Body of pancreas (tissue), 4 donors: ENCODE measurements at regions not wholly inside any gene's neighbourhood (a gene's known extent, or its start where the extent isn't known, plus 50 kb on each side); places are given as distances from the start of the nearest gene placed in this dataset. TPM values are rescaled to one million over a fixed set of nuclear protein-coding genes. Genes with fewer than 3 reads are reported as not detected.

Experiments
- ATAC-seq: fragments of 150-250 bp; one replicate; pipeline ENCODE4 v1.9.1; 2016
- DNase-seq, 4 donors: peaks; one replicate each; pipeline ENCODE4 v3.0.0-alpha.2; 2019
- H3K27ac ChIP-seq, 4 donors: fragments of 200-600 bp; sonication (generic); 1 replicate in 3 of 4; 2 replicates in 1 of 4; pipeline versions ENCODE4 v1.5.1 to v1.6.1; 2016 to 2019; ENCODE audit warnings: mild to moderate bottlenecking in 1 of 4, mixed read lengths in 1 of 4, moderate library complexity in 1 of 4
- H3K27me3 ChIP-seq, 2 donors: fragments of 200-600 bp; sonication (generic); one replicate each; pipeline ENCODE4 v1.6.0; 2016; ENCODE audit warnings: mild to moderate bottlenecking in 1 of 2
- H3K36me3 ChIP-seq, 2 donors: fragments of 200-600 bp; sonication (generic); replicated peaks in 1 of 2; 2 replicates each; pipeline ENCODE4 v1.5.1; 2016; ENCODE audit warnings: low read depth in 2 of 2; ENCODE audit not compliant: insufficient read depth in 1 of 2
- H3K4me1 ChIP-seq: fragments of 200-600 bp; sonication (generic); one replicate; pipeline ENCODE4 v1.6.0; 2016
- H3K4me3 ChIP-seq, 2 donors: fragments of 200-600 bp; sonication (generic); 1 replicate in 1 of 2; 2 replicates in 1 of 2; pipeline ENCODE4 v1.5.1; 2016 to 2019
- H3K9me3 ChIP-seq, 3 donors: fragments of 200-600 bp; sonication (generic); 1 replicate in 2 of 3; 2 replicates in 1 of 3; pipeline ENCODE4 v1.5.1; 2016
- POLR2A ChIP-seq, 3 donors: fragments of 450-650 bp; IDR thresholded peaks; one replicate each; pipeline ENCODE4 v1.6.1; 2016; ENCODE audit warnings: antibody characterized with exemption in 3 of 3, mild to moderate bottlenecking in 2 of 3
- WGBS, 2 donors: methylation state at CpG; one replicate each; pipeline ENCODE4 v1.1.5; 2017; 5-methylcytosine and 5-hydroxymethylcytosine counted together
- intact Hi-C: fragments of 100-400 bp; cut with DNase I; formaldehyde crosslinking; loops from one replicate; pipeline ENCODE4 v1.15.1; 2023
- microRNA-seq, 2 donors: library from miRNA; unstranded; fragments of <30 nt; microRNA quantifications; one replicate each; pipeline ENCODE4, GENCODE V29; 2016; ENCODE audit warnings: borderline number of aligned reads in 2 of 2, borderline replicate concordance in 2 of 2
- small RNA-seq: library from RNA; depleted of rRNA; stranded (forward); fragments of <200 nt; gene quantifications from one replicate; pipeline ENCODE3, GENCODE V24; 2016
- TF ChIP-seq, protein P1 (sequence below), 7 experiments: fragments of 450-650 bp in 4 of 7; fragments of 200-600 bp in 3 of 7; sonication (generic) in 3 of 7; IDR thresholded peaks; one replicate each; pipeline ENCODE4 v1.5.1; 2016 to 2019; ENCODE audit warnings: antibody characterized with exemption in 7 of 7

DNA sequence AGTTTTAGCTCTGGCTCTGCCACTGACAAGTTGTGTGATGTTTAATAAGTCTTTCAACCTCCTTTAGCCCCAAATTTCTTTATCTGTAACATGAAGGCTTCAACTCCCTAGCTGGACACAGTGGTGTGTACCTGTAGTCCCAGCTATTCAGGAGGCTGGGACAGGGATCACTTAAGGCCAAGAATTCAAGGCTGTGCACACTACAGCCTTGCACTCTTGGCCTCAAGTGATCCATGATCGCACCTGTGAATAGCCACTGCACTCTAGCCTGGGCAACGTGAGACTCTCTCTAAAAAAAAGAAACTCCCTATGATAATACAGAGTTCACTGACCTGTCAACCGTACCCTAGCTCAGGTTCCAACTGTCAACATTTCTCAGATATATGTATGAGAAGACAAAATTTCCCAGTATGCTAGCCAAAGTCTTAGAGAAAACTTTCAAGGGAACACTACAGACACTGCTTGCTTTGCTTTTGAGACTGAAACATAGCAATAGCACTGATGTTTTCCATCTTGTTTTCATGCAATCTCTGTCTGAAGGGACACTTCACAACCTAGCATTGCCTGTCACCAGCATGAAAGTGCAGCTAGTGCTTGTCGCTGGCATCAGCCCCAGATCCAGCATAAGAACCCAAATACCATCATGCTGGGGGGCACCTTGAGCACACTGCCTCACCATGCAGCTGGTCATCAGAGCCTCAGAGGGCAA, 51.6 kb upstream of the PTPN13 start:
- no peak for TF ChIP-seq POLR2A (IDR thresholded peaks at IDR 0.05)
- TF ChIP-seq, protein P1, sequence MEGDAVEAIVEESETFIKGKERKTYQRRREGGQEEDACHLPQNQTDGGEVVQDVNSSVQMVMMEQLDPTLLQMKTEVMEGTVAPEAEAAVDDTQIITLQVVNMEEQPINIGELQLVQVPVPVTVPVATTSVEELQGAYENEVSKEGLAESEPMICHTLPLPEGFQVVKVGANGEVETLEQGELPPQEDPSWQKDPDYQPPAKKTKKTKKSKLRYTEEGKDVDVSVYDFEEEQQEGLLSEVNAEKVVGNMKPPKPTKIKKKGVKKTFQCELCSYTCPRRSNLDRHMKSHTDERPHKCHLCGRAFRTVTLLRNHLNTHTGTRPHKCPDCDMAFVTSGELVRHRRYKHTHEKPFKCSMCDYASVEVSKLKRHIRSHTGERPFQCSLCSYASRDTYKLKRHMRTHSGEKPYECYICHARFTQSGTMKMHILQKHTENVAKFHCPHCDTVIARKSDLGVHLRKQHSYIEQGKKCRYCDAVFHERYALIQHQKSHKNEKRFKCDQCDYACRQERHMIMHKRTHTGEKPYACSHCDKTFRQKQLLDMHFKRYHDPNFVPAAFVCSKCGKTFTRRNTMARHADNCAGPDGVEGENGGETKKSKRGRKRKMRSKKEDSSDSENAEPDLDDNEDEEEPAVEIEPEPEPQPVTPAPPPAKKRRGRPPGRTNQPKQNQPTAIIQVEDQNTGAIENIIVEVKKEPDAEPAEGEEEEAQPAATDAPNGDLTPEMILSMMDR (IDR thresholded peaks at IDR 0.05), result no peak
- Histone ChIP-seq H3K36me3 (no peaks in the 10 kb centered on the region), H3K27me3 (no peaks in the 10 kb centered on the region), H3K27ac (no peak overlapping the region), H3K9me3 (no peaks in the 10 kb centered on the region), H3K4me3 (no peak overlapping the region), H3K4me1 (no peaks in the 10 kb centered on the region)
- WGBS, 2 donors, result 63 to 70% methylated on average over 4 of the region's 4 CpGs
- intact Hi-C loops, result no loop called here
- no peak for DNase-seq
- no peak for ATAC-seq

- H3K36me3 ChIP-seq, result no peaks in the 10 kb centered on the region
- ATAC-seq (no peak), DNase-seq (no peak)
- no peaks in the 10 kb centered on the region for H3K27me3 ChIP-seq
- 69 to 78% methylated on average over 3 of the region's 3 CpGs for WGBS, 2 donors
- no peaks in the 10 kb centered on the region for H3K4me1 ChIP-seq
- intact Hi-C loops, result no loop called here
- no peak overlapping the region for H3K27ac ChIP-seq
- H3K9me3 ChIP-seq, result no peaks in the 10 kb centered on the region
- no peak overlapping the region for H3K4me3 ChIP-seq
- TF ChIP-seq, protein P1 (IDR thresholded peaks at IDR 0.05), result no peak
- no peak for TF ChIP-seq POLR2A (IDR thresholded peaks at IDR 0.05)
Measured at GRCh38 chr4:86543080-86543479, 51.0 kb upstream of the PTPN13 start.

GRCh38 chr4:86543560-86544309, 50.4 kb upstream of the PTPN13 start:
- Histone ChIP-seq H3K4me1 (no peaks in the 10 kb centered on the region), H3K9me3 (no peaks in the 10 kb centered on the region), H3K4me3 (no peak overlapping the region), H3K36me3 (no peaks in the 10 kb centered on the region), H3K27ac (no peak overlapping the region), H3K27me3 (no peaks in the 10 kb centered on the region)
- no peak for ATAC-seq
- WGBS, 2 donors, result 61 to 62% methylated on average over 2 of the region's 2 CpGs
- intact Hi-C loops, result no loop called here
- TF ChIP-seq, protein P1 (IDR thresholded peaks at IDR 0.05), result no peak
- no peak for TF ChIP-seq POLR2A (IDR thresholded peaks at IDR 0.05)
- no peak for DNase-seq

GRCh38 chr4:86544310-86544966, 49.7 kb upstream of the PTPN13 start:
- DNase-seq (no peak), ATAC-seq (no peak)
- Histone ChIP-seq H3K4me3 (no peak overlapping the region), H3K36me3 (no peaks in the 10 kb centered on the region), H3K4me1 (no peaks in the 10 kb centered on the region), H3K9me3 (no peaks in the 10 kb centered on the region), H3K27me3 (no peaks in the 10 kb centered on the region), H3K27ac (no peak overlapping the region)
- 12 to 25% methylated on average over 2 of the region's 2 CpGs for WGBS, 2 donors
- intact Hi-C loops, result no loop called here
- TF ChIP-seq, protein P1 (IDR thresholded peaks at IDR 0.05), result no peak
- TF ChIP-seq POLR2A (IDR thresholded peaks at IDR 0.05), result no peak

Small RNA genes in the stretch of these regions (microRNA-seq; reads per million reads assigned to microRNA genes)
- gene MIR4452, result 0 to 0.93 reads per million in 2 donors

Small RNA genes in the stretch of these regions (small RNA-seq; reads per million reads assigned to genes)
- not detected for gene MIR4452
